ENCODE measurements at regions not wholly inside any gene's neighbourhood (a gene's known extent, or its start where the extent isn't known, plus 50 kb on each side); places are given as distances from the start of the nearest gene placed in this dataset.

GRCh38 chr13:55554741-55555140 lies 1586.0 kb upstream of the PRR20A start:
- TF ChIP-seq CTCF (IDR thresholded peaks at IDR 0.05; ENCODE audit: poor library complexity) (no peak), EZH2 (IDR thresholded peaks at IDR 0.05; ENCODE audit: borderline replicate concordance) (no peak)

All from hepatocyte (in vitro differentiated cells).